ENCODE measurements at regions not wholly inside any gene's neighbourhood (a gene's known extent, or its start where the extent isn't known, plus 50 kb on each side); places are given as distances from the start of the nearest gene placed in this dataset.

GRCh38 chr9:728535-728934 is 113.0 kb upstream of the DMRT1 start:
- TF ChIP-seq CTCF (conservative IDR thresholded peaks at IDR 0.05), result no peak
- no peak for TF ChIP-seq ZFX (IDR thresholded peaks at IDR 0.05)

Measured in C4-2B (cell line).